ENCODE measurements at regions not wholly inside any gene's neighbourhood (a gene's known extent, or its start where the extent isn't known, plus 50 kb on each side); places are given as distances from the start of the nearest gene placed in this dataset.

DNA sequence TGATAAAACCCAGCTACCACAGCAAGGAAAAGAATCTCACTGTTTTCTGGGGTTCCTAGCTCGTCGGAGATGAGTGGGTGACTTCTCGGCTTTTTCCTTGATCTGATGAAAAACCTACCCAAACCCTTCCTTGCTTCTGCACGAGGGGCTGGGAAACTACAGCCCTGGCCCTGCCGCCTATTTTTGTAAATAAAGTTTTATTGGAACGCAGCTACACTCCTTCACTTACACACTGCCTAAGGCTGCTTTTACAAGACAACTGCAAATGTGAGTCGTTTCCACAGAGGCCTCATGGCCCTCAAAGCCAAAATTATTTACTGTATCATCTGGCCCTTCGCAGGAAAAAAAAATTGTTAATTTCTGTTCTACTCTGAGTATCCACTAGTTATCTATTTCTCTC, 116.0 kb upstream of the TMPRSS2 start:
- TF ChIP-seq POLR2AphosphoS5 (IDR thresholded peaks at IDR 0.05) (no peak), POLR2A (IDR thresholded peaks at IDR 0.05) (no peak)
- Histone ChIP-seq H3K4me3 (no peak overlapping the region), H3K36me3 (no peaks in the 10 kb centered on the region), H3K4me1 (replicated peaks) (no peaks in the 10 kb centered on the region), H3K9me3 (no peaks in the 10 kb centered on the region), H3K27me3 (replicated peaks; ENCODE audit: insufficient read depth) (no peaks in the 10 kb centered on the region), H3K27ac (no peak overlapping the region)
- intact Hi-C loops (cut with DNase I), result no loop called here
- 90% methylated on average over 8 of the region's 8 CpGs for WGBS
- no peak for DNase-seq (ENCODE audit: low spot score)

DNA sequence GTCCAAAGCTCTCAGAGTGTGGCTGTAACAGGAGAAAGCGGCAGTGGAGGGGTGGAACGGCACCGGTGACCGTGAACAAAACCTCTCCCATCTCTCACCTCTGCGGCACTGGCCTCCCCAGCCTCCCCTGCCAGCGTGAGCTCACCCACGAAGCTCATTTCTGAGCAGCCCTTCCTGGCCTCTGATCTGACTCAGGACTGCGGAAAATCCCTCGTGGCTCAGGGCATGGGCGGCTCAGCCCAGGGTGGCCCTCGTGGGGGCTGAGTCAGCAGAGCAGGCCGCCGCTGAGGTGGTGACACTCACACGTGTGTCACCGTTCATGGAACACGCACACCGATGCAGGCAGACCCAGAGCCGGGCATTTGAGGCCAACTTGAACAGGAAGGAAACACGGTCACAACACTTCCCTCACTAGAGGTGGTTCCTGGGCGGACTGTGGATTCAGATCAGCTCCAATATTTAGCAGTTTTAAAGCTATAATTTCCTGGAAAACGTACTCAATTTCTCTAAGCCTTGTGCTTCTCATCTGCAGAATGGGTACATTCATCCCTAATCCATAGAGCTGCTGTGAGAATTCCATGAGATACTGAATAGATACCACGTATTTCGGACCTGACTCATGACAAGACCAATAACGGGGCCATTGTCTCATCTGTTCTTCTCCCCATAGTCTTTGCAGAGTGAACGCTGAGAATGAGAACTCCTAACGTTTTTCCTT, 115.0 kb upstream of the TMPRSS2 start:
- TF ChIP-seq POLR2A (IDR thresholded peaks at IDR 0.05) (no peak), POLR2AphosphoS5 (IDR thresholded peaks at IDR 0.05) (no peak)
- TF ChIP-seq, protein P1, sequence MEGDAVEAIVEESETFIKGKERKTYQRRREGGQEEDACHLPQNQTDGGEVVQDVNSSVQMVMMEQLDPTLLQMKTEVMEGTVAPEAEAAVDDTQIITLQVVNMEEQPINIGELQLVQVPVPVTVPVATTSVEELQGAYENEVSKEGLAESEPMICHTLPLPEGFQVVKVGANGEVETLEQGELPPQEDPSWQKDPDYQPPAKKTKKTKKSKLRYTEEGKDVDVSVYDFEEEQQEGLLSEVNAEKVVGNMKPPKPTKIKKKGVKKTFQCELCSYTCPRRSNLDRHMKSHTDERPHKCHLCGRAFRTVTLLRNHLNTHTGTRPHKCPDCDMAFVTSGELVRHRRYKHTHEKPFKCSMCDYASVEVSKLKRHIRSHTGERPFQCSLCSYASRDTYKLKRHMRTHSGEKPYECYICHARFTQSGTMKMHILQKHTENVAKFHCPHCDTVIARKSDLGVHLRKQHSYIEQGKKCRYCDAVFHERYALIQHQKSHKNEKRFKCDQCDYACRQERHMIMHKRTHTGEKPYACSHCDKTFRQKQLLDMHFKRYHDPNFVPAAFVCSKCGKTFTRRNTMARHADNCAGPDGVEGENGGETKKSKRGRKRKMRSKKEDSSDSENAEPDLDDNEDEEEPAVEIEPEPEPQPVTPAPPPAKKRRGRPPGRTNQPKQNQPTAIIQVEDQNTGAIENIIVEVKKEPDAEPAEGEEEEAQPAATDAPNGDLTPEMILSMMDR (IDR thresholded peaks at IDR 0.05), result no peak
- no peaks in the 10 kb centered on the region for H3K9me3 ChIP-seq
- no peaks in the 10 kb centered on the region for H3K36me3 ChIP-seq
- 84% methylated on average over 23 of the region's 26 CpGs for WGBS
- no peak overlapping the region for H3K27ac ChIP-seq
- H3K4me3 ChIP-seq, result no peak overlapping the region
- H3K27me3 ChIP-seq (replicated peaks; ENCODE audit: insufficient read depth), result no peaks in the 10 kb centered on the region
- no peak for DNase-seq (ENCODE audit: low spot score)
- intact Hi-C loops (cut with DNase I), result no loop called here
- no peaks in the 10 kb centered on the region for H3K4me1 ChIP-seq (replicated peaks)

DNA sequence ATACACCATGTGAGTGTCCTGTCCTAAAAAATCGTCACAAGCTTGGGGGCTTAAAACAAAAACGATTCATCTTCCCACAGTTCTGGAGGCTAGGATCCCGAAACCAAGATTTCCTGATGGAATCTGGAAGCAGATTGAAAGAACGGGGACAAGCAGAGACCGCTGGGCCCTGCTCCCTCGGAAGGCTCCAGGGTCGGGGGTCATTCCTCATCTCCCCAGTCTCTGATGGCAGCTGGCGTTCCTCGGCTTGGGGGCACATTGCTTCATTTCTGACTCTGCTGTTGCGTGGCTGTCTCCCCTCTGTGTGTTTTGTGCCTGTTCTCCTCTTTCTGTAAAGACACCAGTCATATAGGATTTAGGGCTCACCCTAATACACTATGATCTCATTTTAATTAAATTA, 114.2 kb upstream of the TMPRSS2 start:
- Histone ChIP-seq H3K4me3 (no peak overlapping the region), H3K27ac (no peak overlapping the region)

DNA sequence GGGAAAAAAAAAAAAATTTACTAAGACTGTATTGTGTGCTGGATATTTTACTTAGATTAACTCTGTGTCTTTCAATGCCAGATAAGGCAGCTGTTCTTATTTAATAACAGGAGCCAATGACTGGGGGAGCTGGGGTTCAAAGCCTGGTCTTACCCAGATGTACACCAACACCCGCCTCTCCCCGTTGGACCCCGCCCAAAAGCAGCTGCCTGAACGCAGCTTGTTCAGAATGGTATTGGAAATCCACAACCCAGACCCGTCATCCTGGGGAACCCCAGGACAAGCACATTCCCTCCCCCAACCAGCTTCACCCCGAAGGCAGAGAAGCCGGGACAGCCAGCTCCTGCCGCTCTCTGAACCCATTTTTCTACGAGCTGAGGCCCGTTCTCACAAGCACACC, 113.6 kb upstream of the TMPRSS2 start:
- H3K4me3 ChIP-seq, result no peak overlapping the region
- no peaks in the 10 kb centered on the region for H3K9me3 ChIP-seq
- intact Hi-C loops (cut with DNase I), result no loop called here
- 54% methylated on average over 10 of the region's 10 CpGs for WGBS
- no peaks in the 10 kb centered on the region for H3K36me3 ChIP-seq
- H3K27me3 ChIP-seq (replicated peaks; ENCODE audit: insufficient read depth), result no peaks in the 10 kb centered on the region
- TF ChIP-seq POLR2A (IDR thresholded peaks at IDR 0.05) (no peak), POLR2AphosphoS5 (IDR thresholded peaks at IDR 0.05) (no peak)
- TF ChIP-seq, protein P1 (IDR thresholded peaks at IDR 0.05), result no peak
- no peak for DNase-seq (ENCODE audit: low spot score)
- H3K4me1 ChIP-seq (replicated peaks), result no peaks in the 10 kb centered on the region
- H3K27ac ChIP-seq, result no peak overlapping the region

More for the DNA sequence above, 114.2 kb upstream of the TMPRSS2 start:
- H3K27me3 ChIP-seq (replicated peaks; ENCODE audit: insufficient read depth), result no peaks in the 10 kb centered on the region
- H3K4me1 ChIP-seq (replicated peaks), result no peaks in the 10 kb centered on the region
- no peaks in the 10 kb centered on the region for H3K9me3 ChIP-seq
- TF ChIP-seq POLR2AphosphoS5 (IDR thresholded peaks at IDR 0.05) (no peak), POLR2A (IDR thresholded peaks at IDR 0.05) (no peak)
- TF ChIP-seq, protein P1 (IDR thresholded peaks at IDR 0.05), result no peak
- H3K36me3 ChIP-seq, result no peaks in the 10 kb centered on the region
- no peak for DNase-seq (ENCODE audit: low spot score)
- intact Hi-C loops (cut with DNase I), result no loop called here
- 93% methylated on average over 10 of the region's 10 CpGs for WGBS

- no peaks in the 10 kb centered on the region for H3K36me3 ChIP-seq
- TF ChIP-seq POLR2AphosphoS5 (IDR thresholded peaks at IDR 0.05) (no peak), POLR2A (IDR thresholded peaks at IDR 0.05) (no peak)
- TF ChIP-seq, protein P1 (IDR thresholded peaks at IDR 0.05), result no peak
Measured at GRCh38 chr21:41620982-41621381, 113.0 kb upstream of the TMPRSS2 start.

More at GRCh38 chr21:41620982-41621381, 113.0 kb upstream of the TMPRSS2 start:
- no peaks in the 10 kb centered on the region for H3K4me1 ChIP-seq (replicated peaks)
- 80% methylated on average over 8 of the region's 8 CpGs for WGBS
- no peak for DNase-seq (ENCODE audit: low spot score)
- H3K27ac ChIP-seq, result no peak overlapping the region
- H3K4me3 ChIP-seq, result no peak overlapping the region
- intact Hi-C loops (cut with DNase I), result no loop called here
- H3K27me3 ChIP-seq (replicated peaks; ENCODE audit: insufficient read depth), result no peaks in the 10 kb centered on the region
- H3K9me3 ChIP-seq, result no peaks in the 10 kb centered on the region
